GM18873 (cell line): ENCODE measurements at regions not wholly inside any gene's neighbourhood (a gene's known extent, or its start where the extent isn't known, plus 50 kb on each side); places are given as distances from the start of the nearest gene placed in this dataset.
A peak's percentile ranks its signal among the peaks of the same experiment; 100 is the strongest.

Experiments used
- ATAC-seq: cut with Tn5 transposase; IDR thresholded peaks from one replicate; pipeline ENCODE4 v1.9.1; 2021; ENCODE audit warnings: mild to moderate bottlenecking, moderate library complexity, moderate number of reproducible peaks; ENCODE audit not compliant: unreplicated experiment, low FRiP score

DNA sequence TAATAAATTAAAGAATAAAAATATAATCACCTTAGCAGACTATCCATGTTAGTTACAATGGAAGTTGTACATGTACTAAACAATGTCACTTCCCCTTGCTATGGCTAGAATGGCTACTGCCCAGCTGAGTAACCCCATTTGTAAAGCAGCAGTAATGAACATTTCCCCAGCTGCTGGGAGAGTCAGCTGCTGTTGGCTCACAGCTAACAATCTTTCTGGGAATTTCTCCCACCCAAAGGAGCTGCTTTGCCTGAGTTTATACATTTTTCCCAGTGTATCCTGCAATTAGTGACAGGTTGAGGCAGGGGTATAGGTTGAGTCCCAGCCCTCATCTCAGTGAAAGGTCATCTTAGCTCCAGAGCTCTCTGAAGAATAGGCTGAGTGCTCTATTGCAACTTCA, 665.6 kb upstream of the KLHL29 start:
- no peak for ATAC-seq

- no peak for ATAC-seq
Observed at GRCh38 chr2:22729466-22729865, 655.5 kb upstream of the KLHL29 start.

DNA sequence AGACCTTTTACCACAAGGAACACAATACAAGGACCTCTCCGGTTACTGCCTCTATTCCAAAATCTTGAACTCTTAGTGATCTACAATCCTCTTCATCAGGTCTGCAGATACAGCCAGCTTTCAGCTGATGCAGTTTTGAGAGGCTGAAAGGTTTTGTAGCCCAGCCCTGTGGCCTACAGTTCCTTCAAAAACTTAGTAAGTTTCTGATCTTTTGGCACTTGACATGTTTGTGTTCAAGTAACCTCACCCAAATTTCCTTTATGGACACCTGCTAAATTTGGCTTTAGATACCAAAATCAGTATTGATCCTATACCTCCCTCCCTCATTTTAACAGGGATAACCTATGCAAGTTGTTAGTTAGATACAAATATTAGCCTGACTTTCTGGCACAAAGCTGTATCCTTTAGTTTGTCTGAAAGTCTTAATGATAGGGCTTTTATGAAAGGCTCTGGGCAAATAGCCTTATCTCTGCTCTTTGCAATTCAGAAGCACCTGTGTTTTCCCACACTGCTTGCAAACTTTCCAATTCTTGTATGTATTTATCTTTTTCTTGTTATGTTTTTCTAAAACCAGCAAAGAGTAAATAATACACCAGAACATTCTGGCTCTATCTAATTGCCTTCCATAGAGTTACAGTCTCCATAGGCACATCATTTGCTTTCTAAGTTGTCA, 650.5 kb upstream of the KLHL29 start:
- ATAC-seq, result no peak

- no peak for ATAC-seq
Observed at GRCh38 chr2:22737144-22737543, 647.8 kb upstream of the KLHL29 start.

- no peak for ATAC-seq
Observed at GRCh38 chr2:22741216-22741615, 643.8 kb upstream of the KLHL29 start.

GRCh38 chr2:22748909-22749308, 636.1 kb upstream of the KLHL29 start:
- ATAC-seq, result peak; percentile 62

DNA sequence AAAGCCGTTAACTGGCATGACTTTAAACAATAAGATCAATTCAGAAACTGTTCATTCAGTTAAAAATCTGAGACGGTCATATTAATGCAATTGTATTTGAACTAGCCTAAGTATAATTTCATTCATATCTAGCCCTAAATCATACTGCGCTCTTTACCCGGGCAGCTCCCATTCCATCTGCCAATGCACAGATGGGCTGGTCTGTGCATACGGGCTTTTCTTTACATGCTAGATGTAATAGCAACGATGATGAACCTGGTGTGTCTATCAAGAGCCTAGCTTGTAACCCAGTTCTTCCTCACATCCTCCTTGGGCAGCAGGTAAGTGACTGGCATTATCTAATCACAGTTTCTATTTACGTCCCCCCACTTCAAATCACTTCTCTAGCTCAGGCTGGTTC, 631.5 kb upstream of the KLHL29 start:
- no peak for ATAC-seq

- ATAC-seq, result no peak
Observed at GRCh38 chr2:22756276-22757043, 628.5 kb upstream of the KLHL29 start.

DNA sequence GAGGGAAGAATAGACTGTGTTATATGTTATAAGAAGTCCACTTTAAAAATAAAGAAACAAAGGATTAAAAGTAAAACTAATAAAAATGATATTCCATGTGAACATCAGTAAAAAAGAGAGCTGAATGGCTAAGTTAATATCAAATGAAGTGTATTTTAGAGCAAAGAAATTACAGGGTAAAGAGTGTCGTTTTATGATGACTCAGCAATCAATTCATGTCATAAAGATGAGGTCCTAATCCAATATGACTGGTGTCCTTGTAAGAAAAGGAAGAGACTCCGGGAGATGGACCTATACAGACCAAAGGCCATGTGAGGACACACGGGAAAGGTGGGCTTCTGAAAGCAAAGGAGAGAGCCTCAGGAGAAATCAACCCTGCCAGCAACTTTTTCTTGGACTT, 615.5 kb upstream of the KLHL29 start:
- no peak for ATAC-seq

GRCh38 chr2:22784566-22784965, 600.4 kb upstream of the KLHL29 start:
- no peak for ATAC-seq

GRCh38 chr2:22786817-22787216, 598.2 kb upstream of the KLHL29 start:
- ATAC-seq, result no peak

DNA sequence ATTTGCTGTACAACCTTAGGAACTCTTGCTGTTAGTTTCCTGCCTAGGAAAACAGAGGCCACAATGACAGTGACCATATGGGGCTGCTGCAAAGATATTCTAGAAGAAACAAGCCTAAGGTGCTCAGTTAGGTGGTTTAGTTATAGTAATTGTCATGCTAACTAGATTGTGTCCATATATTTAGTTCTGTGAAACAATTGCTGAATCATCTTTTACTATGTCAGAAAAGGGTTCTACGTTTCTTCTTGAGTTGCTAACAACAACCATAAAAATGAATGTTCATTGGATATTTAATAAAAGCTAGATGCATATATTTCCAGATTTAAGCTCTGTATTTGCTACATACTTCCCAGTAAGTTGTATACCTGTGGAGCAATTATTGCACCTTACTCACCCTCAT, 597.2 kb upstream of the KLHL29 start:
- ATAC-seq, result no peak

- no peak for ATAC-seq
Observed at GRCh38 chr2:22788749-22789327, 596.1 kb upstream of the KLHL29 start.

DNA sequence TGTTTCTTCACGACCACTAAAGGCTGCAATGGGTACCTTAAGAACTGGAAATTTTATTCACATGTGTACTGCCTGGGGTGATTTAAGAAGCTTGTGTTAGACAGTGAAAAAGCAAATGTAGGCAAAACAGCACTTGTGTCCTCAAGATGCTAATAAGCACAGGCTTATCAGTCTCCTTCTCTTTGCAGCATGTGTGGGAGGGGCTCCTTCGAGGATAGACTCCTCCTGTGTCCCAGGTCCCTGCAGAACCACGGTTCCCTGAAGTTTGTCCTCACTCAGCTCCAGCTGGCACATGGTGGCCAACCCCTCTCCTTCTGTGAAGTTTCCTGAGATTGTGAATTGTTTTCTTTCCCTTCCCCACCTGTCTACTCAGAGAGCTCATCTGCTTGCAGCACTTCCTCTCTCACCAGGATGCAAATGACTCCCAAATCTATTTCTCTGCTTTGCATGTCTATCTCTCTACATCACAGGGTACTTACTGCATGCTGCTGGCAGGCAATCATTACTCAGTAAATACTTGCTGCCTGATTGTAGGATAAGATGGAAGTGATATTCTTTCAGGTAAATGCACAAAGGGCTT, 589.6 kb upstream of the KLHL29 start:
- no peak for ATAC-seq

DNA sequence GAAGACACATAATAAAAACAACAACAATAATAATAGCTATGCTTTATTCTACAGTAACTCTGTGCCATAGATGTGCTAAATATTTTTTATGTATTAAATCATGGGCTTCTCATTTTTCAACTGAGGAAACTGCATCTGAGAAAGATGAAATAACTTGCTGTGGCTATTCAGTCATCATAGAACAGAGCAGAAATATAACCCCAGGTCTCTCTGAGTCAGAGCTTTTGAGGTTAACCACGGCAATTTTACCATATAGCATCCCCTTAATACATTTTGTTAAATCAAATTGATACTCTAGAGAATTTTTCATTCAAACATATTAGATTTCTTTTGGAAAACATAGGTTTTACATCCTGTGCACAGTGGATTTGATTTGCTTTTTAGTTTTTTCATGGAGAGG, 586.6 kb upstream of the KLHL29 start:
- ATAC-seq, result no peak

- no peak for ATAC-seq
Observed at GRCh38 chr2:22800412-22800811, 584.6 kb upstream of the KLHL29 start.

DNA sequence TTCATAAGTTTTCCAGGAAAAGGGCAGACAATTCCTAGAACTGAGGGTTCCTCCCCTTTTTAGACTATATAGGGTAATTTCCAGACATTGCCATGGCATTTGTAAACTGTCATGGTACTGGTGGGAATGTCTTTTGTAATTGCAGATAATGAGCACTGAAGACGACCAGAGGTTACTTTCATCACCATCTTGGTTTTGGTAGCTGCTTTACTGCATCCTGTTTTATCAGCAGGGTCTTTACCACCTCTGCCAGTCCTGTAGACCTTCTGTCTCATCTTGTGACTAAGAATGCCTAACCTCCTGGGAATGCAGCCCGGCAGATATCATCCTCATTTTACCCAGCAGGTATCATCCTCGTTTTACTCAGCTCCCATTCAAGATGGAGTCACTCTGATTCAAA, 583.9 kb upstream of the KLHL29 start:
- ATAC-seq, result no peak

DNA sequence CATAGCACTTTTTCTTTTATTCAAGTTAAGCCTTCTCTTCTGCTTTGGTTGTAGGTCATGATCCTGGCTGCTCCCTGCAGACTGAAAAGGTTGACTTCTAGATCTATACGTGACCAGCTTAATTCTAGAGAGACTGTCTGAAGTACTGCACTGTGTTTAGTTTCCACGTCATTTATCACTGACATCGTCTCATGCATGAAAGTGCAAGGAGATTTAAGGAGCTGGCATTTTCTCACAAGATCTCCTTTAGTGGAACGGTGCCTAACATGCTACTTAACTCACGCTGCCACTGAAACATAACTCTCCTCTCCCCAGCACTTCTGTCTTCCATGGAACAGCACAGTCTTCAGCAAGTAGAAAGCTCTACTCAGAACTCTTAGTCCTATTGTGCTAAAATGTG, 583.0 kb upstream of the KLHL29 start:
- ATAC-seq, result no peak

DNA sequence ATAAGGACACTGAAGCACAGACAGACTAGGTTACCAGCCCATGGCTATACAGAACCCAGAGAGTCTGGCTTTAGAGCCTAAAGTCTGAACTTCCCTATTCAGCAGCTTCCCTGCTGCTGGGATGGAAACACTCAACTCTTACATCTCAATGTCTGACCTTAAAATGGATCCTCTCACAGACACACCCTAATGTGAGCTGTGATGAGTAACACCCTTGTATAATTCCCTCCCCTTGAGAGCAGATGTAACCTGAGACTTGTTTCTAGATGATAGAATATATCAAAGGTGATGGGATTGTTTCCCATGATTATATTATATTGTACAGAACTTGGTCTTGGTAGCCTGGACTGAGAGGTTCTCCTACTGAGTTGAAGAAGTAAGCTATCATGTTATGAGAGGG, 577.1 kb upstream of the KLHL29 start:
- no peak for ATAC-seq

- ATAC-seq, result no peak
Observed at GRCh38 chr2:22810602-22811001, 574.4 kb upstream of the KLHL29 start.

GRCh38 chr2:22812065-22812680, 572.8 kb upstream of the KLHL29 start:
- no peak for ATAC-seq
